GM21529 (cell line): ENCODE measurements at regions not wholly inside any gene's neighbourhood (a gene's known extent, or its start where the extent isn't known, plus 50 kb on each side); places are given as distances from the start of the nearest gene placed in this dataset.
"Not testable (repeated sequence)": the region's sequence is repeated elsewhere in the genome, so short reads cannot be mapped to it uniquely, and the experiment has no call there.

ENCODE experiments used
- ATAC-seq: cut with Tn5 transposase; IDR thresholded peaks from one replicate; pipeline ENCODE4 v1.9.1; 2021; ENCODE audit not compliant: unreplicated experiment

DNA sequence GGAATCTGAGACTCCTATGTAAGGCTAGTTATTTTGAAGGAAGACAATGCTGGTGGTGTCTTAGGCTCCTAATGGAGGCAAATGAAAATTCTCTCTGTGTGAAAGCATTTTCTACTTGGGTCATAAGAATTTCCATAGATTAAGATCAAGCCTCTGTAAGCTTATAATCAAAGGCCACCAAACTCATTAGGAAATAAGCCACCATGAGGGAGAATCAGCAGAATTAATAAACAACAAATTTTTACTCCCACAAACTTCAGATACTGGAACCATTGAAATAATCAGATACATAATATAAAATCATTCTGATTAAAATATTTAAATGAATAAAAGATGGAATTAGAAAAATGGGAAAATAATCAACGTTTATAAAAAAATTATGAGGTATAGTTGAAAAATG lies 178.7 kb downstream of the NPIPA8 start:
- not testable (repeated sequence) for ATAC-seq

DNA sequence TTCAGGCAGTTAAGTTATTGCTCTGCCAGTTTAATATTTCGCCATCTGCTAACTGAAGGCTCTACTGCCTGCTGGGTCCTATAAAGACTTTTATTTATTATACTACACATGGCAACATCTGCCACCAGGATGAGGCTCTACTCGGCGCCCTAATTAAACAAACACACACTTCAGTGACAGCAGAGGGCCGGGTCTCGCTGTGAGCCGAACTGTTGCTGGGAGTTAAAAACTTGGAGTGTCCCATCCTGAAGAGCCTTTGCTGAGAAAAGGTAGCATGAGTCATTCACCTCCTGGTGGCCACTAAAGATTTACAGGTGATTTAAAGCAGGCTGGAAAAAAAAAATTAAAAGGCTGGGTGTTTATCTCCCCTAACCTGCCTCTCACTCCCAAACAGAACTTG lies 183.7 kb downstream of the NPIPA8 start:
- not testable (repeated sequence) for ATAC-seq

DNA sequence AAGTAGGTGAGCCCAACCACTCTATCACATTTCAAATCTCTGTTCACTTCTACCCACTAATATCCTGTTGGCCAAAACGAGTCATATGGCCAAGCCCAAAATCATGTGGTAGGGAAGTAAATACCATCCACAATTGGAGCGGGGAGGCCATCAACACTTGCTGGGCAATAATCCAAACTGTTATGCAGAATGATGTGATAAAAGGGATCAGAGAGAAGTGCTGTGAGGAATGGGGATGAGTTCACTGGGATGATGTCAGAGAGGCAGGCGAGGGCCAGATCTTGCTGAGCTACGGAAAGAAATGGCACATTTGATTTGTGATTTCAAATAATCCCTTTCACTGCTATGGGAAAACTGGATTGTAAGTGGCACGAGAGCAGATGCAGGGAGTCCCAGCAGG lies 188.4 kb downstream of the NPIPA8 start:
- not testable (repeated sequence) for ATAC-seq

GRCh38 chr16:18146601-18147142 lies 189.9 kb downstream of the NPIPA8 start:
- not testable (repeated sequence) for ATAC-seq

GRCh38 chr16:18142066-18142465 lies 194.5 kb downstream of the NPIPA8 start:
- not testable (repeated sequence) for ATAC-seq

DNA sequence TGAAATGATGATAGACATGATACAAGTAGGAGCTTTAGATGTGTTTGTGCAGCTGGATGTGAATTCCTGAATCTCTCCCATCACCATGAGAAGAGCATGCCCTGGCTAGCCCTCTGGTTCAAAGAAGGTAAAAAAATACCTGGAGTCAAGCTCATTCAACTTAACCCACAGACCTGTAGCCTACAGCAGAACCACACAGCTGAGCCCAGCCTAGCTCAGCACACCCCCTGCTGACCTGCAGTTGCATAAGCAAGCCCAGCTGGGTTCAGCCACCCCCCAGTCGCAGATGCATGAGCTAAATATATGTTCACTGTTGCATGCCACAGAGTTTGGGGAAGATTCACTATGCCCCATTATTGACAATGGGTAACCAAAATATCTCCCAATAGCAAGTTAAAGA lies 200.2 kb downstream of the NPIPA8 start:
- not testable (repeated sequence) for ATAC-seq

DNA sequence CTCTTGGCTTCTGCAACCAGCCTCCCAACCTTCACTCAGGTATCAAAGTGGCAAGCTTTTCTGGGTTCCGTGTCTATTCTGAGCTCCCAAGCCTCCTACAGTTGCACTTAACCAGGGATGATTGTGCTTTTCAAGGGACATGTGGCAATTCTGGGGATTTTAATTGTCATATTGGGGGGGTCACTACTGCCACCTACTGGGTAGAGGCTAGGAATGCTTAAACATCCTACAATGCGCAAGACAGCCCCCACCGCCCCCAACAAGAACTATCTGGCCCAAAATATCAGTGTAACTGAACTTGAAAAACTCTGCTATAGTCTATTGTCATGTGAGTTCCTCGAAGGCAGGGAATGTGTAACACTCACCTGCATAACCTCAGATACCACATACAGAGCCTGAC lies 201.5 kb downstream of the NPIPA8 start:
- ATAC-seq, result not testable (repeated sequence)

- ATAC-seq, result not testable (repeated sequence)
Observed at GRCh38 chr16:18131587-18131986, 204.9 kb downstream of the NPIPA8 start.

- not testable (repeated sequence) for ATAC-seq
Observed at GRCh38 chr16:18130478-18131120, 205.9 kb downstream of the NPIPA8 start.

GRCh38 chr16:18127033-18127432 lies 209.5 kb downstream of the NPIPA8 start:
- not testable (repeated sequence) for ATAC-seq

- ATAC-seq, result not testable (repeated sequence)
Observed at GRCh38 chr16:18119092-18119491, 217.4 kb downstream of the NPIPA8 start.

GRCh38 chr16:18118684-18119083 lies 217.9 kb downstream of the NPIPA8 start:
- not testable (repeated sequence) for ATAC-seq

GRCh38 chr16:18118071-18118470 lies 218.5 kb downstream of the NPIPA8 start:
- ATAC-seq, result not testable (repeated sequence)

DNA sequence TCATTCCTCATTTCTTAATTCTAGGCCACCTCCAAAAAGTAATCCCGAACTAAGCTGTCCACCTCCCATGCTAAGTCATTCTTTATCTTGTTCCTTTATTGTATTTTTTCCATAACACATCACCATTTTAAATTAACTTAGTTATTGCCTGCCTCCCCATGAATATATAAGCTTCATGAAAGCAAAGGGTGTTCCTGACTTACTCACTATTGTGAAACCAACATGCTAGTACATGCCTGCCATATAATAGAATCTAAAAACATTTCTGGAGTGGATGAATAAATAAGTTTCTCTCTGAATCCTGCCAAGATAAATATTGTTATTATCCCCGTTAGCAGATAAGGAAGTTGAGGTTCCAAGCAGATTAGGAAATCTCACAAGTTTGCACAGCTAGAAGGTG lies 232.1 kb downstream of the NPIPA8 start:
- not testable (repeated sequence) for ATAC-seq

DNA sequence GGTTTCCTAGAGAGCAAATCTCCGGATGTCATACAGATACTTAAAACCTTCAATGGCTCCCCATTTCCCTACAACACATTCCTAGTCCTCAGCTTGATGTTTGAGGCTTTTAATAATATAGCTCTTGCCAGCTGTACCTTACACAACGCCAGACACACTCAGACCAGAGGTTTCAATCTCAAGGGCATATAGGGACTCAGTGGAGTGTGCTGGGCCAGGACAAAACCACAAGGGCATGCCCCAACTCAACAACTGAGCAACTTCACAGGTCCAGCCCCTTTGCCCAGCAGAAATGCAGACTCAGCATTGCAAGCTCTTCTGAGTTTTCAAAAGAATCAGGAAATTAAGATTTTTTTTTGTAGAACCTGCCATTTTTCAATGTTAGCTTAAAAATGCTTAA lies 235.5 kb downstream of the NPIPA8 start:
- not testable (repeated sequence) for ATAC-seq

GRCh38 chr16:18092605-18093004 lies 243.9 kb downstream of the NPIPA8 start:
- ATAC-seq, result not testable (repeated sequence)

DNA sequence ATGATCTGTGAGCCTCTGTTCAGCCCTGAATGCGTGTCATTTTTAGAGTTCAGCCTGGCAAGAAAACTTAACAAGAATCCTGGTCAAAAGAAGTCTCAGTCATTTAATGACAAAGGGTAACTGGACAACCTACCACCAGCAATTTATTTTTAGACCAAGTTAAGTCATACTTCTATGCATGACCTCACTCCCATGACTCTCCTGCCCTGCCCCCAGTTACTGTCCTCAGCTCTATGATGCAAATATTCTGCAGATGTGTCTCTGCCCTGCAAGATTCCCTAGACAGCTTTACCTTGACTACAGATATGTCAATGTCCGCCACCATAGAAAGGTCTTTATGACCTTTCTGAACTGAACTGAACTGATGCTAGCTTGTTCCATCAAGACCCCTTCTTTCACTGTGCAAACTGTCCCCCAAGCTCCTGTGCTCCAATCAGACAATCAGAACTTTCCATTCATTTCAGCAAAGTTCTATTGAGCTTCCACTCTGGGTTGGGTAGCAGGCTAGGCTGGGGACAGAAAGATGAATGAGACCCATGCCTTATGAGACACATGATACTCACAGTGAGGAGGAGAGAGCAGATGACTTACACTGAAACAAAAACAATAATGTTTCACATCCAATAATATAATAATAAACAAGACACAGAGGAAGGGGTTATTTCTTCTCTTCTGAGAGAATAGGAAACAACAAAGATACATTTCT lies 255.7 kb downstream of the NPIPA8 start:
- ATAC-seq, result not testable (repeated sequence)

- ATAC-seq, result not testable (repeated sequence)
Observed at GRCh38 chr16:18077910-18078309, 258.6 kb downstream of the NPIPA8 start.

GRCh38 chr16:18072161-18072560 lies 264.4 kb downstream of the NPIPA8 start:
- no peak for ATAC-seq

DNA sequence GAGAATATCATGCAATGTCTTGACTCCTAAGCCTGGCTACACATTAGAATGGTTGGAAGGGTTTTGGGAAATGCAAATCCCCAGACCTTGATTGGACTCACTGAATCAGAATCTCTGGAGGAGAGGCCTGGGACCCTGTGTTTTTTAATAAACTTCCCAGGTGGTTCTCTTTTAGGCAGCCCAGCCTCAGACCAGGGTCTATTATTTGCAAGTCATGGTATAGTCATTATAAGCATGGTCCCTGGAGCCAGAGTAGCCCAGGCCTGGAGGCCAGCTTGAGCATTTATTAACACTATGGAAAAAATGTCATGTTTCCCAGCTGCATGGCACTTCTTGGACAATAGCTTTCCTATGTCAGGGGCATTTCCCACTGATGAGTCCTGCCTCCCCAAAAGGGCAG lies 266.9 kb downstream of the NPIPA8 start:
- ATAC-seq, result no peak

DNA sequence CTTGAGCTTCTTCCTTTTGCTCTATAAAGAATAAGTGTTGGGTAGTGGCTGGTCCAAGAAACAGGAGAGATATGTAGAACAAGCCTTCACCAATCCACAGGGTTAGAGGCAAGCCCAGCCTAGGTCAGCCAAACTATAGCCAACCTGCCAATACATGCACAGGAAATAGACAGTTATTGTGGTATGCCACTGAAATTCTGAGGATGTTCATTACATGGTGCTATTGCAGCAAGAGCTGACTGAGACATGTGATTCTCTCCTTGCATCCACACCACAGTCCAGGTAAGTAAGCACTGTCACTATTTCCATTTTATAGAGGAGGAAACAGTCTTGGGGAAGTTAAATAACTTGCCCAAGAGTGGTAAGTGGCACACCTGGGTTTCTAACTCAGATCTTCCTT lies 268.1 kb downstream of the NPIPA8 start:
- no peak for ATAC-seq

GRCh38 chr16:18062713-18063112 lies 273.8 kb downstream of the NPIPA8 start:
- ATAC-seq, result no peak
